CD4-positive, alpha-beta memory T cell (primary cell): ENCODE measurements at regions not wholly inside any gene's neighbourhood (a gene's known extent, or its start where the extent isn't known, plus 50 kb on each side); places are given as distances from the start of the nearest gene placed in this dataset.
"Not testable (repeated sequence)": the region's sequence is repeated elsewhere in the genome, so short reads cannot be mapped to it uniquely, and the experiment has no call there.

ENCODE experiments used
- CTCF ChIA-PET: fragments of 350-600 bp; sonication (Branson Sonifier 250); formaldehyde crosslinking; loops from one replicate; lab custom pipeline; 2021; ENCODE audit warnings: inconsistent platforms; ENCODE audit not compliant: partially characterized antibody; lab: Charles Lee
- POLR2A ChIA-PET: fragments of 350-600 bp; sonication (Branson Sonifier 250); formaldehyde crosslinking; loops from one replicate; lab custom pipeline; 2021; ENCODE audit not compliant: partially characterized antibody; lab: Charles Lee
- DNase-seq, 5 donors: peaks; one replicate each; pipeline versions ENCODE4 v3.0.0 to v3.0.0-alpha.2; 2020 to 2022; ENCODE audit warnings: mixed read lengths in 1 of 5
- H3K27ac ChIP-seq: one replicate; pipeline ENCODE4 v1.7.0; 2013; ENCODE audit warnings: low read depth, low read length
- H3K27me3 ChIP-seq: 2 replicates; pipeline ENCODE4 v1.7.0; 2013; ENCODE audit warnings: mild to moderate bottlenecking, low read length, moderate library complexity; ENCODE audit not compliant: insufficient read depth
- H3K36me3 ChIP-seq: 2 replicates; pipeline ENCODE4 v1.7.0; 2013; ENCODE audit warnings: mild to moderate bottlenecking, low read length, moderate library complexity; ENCODE audit not compliant: insufficient read depth
- H3K4me1 ChIP-seq: 2 replicates; pipeline ENCODE4 v1.7.0; 2013; ENCODE audit warnings: mild to moderate bottlenecking, low read length, moderate library complexity; ENCODE audit not compliant: insufficient read depth
- H3K4me3 ChIP-seq, 2 donors: one replicate each; pipeline ENCODE4 v1.7.0; 2013; ENCODE audit warnings: low read length in 2 of 2, mild to moderate bottlenecking in 1 of 2
- H3K9me3 ChIP-seq, 2 donors: one replicate each; pipeline ENCODE4 v1.7.0; 2013; ENCODE audit warnings: low read length in 2 of 2, control low read depth in 1 of 2; ENCODE audit not compliant: control insufficient read depth in 1 of 2
- H3K27ac Mint-ChIP-seq, 7 donors: one replicate each; pipeline ENCODE4 v1.8.0; 2020 to 2021; ENCODE audit warnings: mixed read lengths in 7 of 7, mild to moderate bottlenecking in 6 of 7, inconsistent platforms in 3 of 7, moderate library complexity in 3 of 7
- H3K27me3 Mint-ChIP-seq, 2 donors: one replicate each; pipeline ENCODE4 v1.8.0; 2020 to 2021; ENCODE audit warnings: mixed read lengths in 2 of 2
- H3K36me3 Mint-ChIP-seq, 2 donors: one replicate each; pipeline ENCODE4 v1.8.0; 2020 to 2021; ENCODE audit warnings: mixed read lengths in 2 of 2, inconsistent platforms in 1 of 2, mild to moderate bottlenecking in 1 of 2
- H3K4me1 Mint-ChIP-seq, 4 donors: one replicate each; pipeline ENCODE4 v1.8.0; 2020 to 2021; ENCODE audit warnings: mixed read lengths in 4 of 4, mild to moderate bottlenecking in 1 of 4
- H3K4me3 Mint-ChIP-seq, 8 donors: one replicate each; pipeline ENCODE4 v1.8.0; 2020 to 2021; ENCODE audit warnings: mixed read lengths in 8 of 8, mild to moderate bottlenecking in 7 of 8, moderate library complexity in 6 of 8, inconsistent platforms in 3 of 8
- H3K9me3 Mint-ChIP-seq, 8 donors: one replicate each; pipeline ENCODE4 v1.8.0; 2020 to 2021; ENCODE audit warnings: mixed read lengths in 8 of 8, mild to moderate bottlenecking in 5 of 8, inconsistent platforms in 3 of 8, moderate library complexity in 1 of 8
- intact Hi-C: fragments of 100-400 bp; cut with micrococcal nuclease; formaldehyde crosslinking; loops from one replicate; pipeline ENCODE4 v1.15.1; 2023

DNA sequence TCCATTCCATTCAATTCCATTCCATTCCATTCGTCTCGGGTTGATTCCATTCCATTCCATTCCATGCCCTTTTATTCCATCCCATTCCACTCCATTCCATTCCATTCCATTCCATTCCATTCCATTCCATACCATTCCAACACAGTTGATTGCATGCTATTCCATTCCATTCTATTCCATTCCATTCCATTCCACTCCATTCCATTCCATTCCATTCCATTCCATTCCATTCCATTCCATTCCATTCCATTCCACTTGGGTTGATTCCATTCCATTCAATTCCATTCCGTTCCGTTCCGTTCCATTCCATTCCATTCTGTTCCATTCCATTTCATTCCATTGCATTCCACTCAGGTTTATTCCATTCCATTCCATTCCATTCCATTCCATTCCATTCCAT is 143.3 kb downstream of the CWH43 start:
- DNase-seq, H3K4me3 ChIP-seq, CTCF ChIA-PET, H3K4me1 Mint-ChIP-seq, H3K27ac ChIP-seq, H3K27me3 Mint-ChIP-seq, H3K27ac Mint-ChIP-seq, H3K9me3 ChIP-seq, POLR2A ChIA-PET, H3K27me3 ChIP-seq, H3K4me3 Mint-ChIP-seq, H3K36me3 ChIP-seq, intact Hi-C loops, H3K36me3 Mint-ChIP-seq, H3K4me1 ChIP-seq: not testable (repeated sequence)
- H3K9me3 Mint-ChIP-seq = peaks cover 0 to 12% (median 7%) of the 10 kb centered on the region in 8 donors

DNA sequence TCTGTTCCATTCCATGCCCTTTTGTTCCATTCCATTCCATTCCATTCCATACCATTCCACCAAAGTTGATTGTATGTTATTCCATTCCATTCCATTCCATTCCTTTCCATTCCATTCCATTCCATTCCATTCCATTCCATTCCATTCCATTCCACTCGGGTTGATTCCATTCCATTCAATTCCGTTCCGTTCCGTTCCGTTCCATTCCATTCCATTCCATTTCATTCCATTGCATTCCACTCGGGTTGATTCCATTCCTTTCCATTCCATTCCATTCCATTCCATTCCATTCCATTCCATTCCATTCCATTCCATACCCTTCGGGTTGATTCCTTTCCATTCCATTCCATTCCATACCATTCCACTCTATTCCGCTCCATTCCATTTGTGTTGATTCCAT is 143.8 kb downstream of the CWH43 start:
- H3K27me3 Mint-ChIP-seq, H3K4me3 Mint-ChIP-seq, POLR2A ChIA-PET, H3K36me3 Mint-ChIP-seq, H3K4me3 ChIP-seq, H3K4me1 Mint-ChIP-seq, H3K36me3 ChIP-seq, CTCF ChIA-PET, H3K27ac Mint-ChIP-seq, DNase-seq, intact Hi-C loops, H3K4me1 ChIP-seq, H3K9me3 ChIP-seq, H3K27ac ChIP-seq, H3K27me3 ChIP-seq: not testable (repeated sequence)
- peaks cover 0 to 17% (median 8%) of the 10 kb centered on the region in 8 donors for H3K9me3 Mint-ChIP-seq

DNA sequence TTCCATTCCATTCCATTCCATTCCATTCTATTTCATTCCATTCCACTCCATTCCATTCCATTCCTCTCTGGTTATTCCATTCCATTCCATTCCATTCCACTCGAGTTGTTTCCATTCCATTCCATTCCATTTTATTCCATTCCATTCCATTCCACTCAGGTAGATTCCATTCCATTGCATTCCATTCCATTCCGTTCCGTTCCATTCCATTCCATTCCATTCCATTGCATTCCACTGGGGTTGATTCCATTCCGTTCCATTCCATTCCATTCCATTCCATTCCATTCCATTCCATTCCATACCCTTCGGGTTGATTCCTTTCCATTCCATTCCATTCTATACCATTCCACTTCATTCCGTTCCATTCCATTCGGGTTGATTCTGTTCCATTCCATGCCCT is 144.6 kb downstream of the CWH43 start:
- H3K27me3 Mint-ChIP-seq, H3K9me3 ChIP-seq, H3K4me3 Mint-ChIP-seq, DNase-seq, intact Hi-C loops, H3K4me1 Mint-ChIP-seq, POLR2A ChIA-PET, H3K27ac Mint-ChIP-seq, H3K27ac ChIP-seq, H3K36me3 ChIP-seq, H3K36me3 Mint-ChIP-seq, H3K4me1 ChIP-seq, H3K4me3 ChIP-seq, H3K27me3 ChIP-seq, CTCF ChIA-PET: not testable (repeated sequence)
- H3K9me3 Mint-ChIP-seq = peaks cover 0 to 19% (median 8%) of the 10 kb centered on the region in 8 donors

DNA sequence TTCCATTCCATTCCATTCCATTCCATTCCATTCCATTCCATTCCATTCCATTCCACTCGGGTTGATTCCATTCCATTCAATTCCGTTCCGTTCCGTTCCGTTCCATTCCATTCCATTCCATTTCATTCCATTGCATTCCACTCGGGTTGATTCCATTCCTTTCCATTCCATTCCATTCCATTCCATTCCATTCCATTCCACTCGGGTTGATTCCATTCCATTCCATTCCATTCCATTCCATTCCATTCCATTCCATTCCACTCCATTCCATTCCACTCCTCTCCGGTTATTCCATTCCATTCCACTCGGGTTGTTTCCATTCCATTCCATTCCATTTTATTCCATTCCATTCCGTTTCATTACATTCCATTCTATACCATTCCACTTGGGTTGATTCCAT is 151.0 kb downstream of the CWH43 start:
- CTCF ChIA-PET, H3K4me3 ChIP-seq, POLR2A ChIA-PET, H3K4me1 Mint-ChIP-seq, H3K27me3 Mint-ChIP-seq, H3K27ac ChIP-seq, DNase-seq, H3K4me1 ChIP-seq, H3K27ac Mint-ChIP-seq, H3K27me3 ChIP-seq, H3K9me3 ChIP-seq, H3K4me3 Mint-ChIP-seq, intact Hi-C loops, H3K36me3 ChIP-seq: not testable (repeated sequence)
- peaks cover 0 to 34% (median 20%) of the 10 kb centered on the region in 8 donors for H3K9me3 Mint-ChIP-seq
- H3K36me3 Mint-ChIP-seq = peaks cover 7 to 17% of the 10 kb centered on the region in 2 donors

DNA sequence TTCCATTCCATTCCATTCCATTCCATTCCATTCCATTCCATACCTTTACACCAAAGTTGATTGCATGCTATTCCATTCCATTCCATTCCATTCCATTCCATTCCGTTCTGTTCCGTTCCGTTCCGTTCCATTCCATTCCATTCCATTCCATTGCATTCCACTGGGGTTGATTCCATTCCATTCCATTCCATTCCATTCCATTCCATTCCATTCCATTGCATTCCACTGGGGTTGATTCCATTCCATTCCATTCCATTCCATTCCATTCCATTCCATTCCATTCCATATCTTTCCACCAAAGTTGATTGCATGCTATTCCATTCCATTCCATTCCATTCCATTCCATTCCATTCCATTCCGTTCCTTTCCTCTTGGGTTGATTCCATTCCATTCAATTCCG is 151.9 kb downstream of the CWH43 start:
- intact Hi-C loops, H3K27me3 Mint-ChIP-seq, DNase-seq, POLR2A ChIA-PET, H3K4me1 ChIP-seq, H3K4me1 Mint-ChIP-seq, H3K27me3 ChIP-seq, H3K27ac ChIP-seq, H3K27ac Mint-ChIP-seq, H3K4me3 ChIP-seq, H3K4me3 Mint-ChIP-seq, H3K9me3 ChIP-seq, CTCF ChIA-PET, H3K36me3 ChIP-seq: not testable (repeated sequence)
- H3K9me3 Mint-ChIP-seq = peaks cover 0 to 38% (median 24%) of the 10 kb centered on the region in 8 donors
- H3K36me3 Mint-ChIP-seq = peaks cover 7 to 17% of the 10 kb centered on the region in 2 donors

DNA sequence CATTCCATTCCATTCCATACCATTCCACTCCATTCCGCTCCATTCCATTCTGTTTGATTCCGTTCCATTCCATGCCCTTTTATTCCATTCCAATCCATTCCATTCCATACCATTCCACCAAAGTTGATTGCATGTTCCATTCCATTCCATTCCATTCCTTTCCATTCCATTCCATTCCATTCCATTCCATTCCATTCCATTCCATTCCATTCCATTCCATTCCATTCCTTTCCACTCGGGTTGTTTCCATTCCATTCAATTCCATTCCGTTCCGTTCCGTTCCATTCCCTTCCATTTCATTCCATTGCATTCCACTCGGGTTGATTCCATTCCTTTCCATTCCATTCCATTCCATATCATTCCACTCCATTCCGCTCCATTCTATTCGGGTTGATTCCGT is 152.7 kb downstream of the CWH43 start:
- H3K27ac Mint-ChIP-seq, H3K4me1 ChIP-seq, H3K4me3 ChIP-seq, H3K36me3 ChIP-seq, H3K27ac ChIP-seq, H3K27me3 Mint-ChIP-seq, H3K27me3 ChIP-seq, CTCF ChIA-PET, H3K4me1 Mint-ChIP-seq, H3K9me3 ChIP-seq, H3K4me3 Mint-ChIP-seq, DNase-seq, POLR2A ChIA-PET, intact Hi-C loops: not testable (repeated sequence)
- Mint-ChIP-seq H3K9me3 (peaks cover 0 to 47% (median 32%) of the 10 kb centered on the region in 8 donors), H3K36me3 (peaks cover 7 to 18% of the 10 kb centered on the region in 2 donors)

DNA sequence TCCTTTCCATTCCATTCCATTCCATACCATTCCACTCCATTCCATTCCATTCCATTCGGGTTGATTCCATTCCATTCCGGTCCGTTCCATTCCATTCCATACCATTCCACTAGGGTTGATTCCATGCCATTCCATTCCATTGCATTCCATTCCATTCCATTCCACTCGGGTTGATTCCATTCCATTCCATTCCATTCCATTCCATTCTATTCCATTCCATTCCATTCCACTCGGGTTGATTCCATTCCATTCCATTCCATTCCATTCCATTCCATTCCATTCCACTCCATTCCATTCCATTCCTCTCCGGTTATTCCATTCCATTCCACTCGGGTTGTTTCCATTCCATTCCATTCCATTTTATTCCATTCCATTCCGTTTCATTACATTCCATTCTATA is 153.4 kb downstream of the CWH43 start:
- H3K27me3 ChIP-seq, H3K27ac Mint-ChIP-seq, H3K4me1 Mint-ChIP-seq, POLR2A ChIA-PET, DNase-seq, H3K4me3 ChIP-seq, H3K9me3 ChIP-seq, H3K4me1 ChIP-seq, H3K27me3 Mint-ChIP-seq, H3K36me3 ChIP-seq, intact Hi-C loops, CTCF ChIA-PET, H3K27ac ChIP-seq, H3K4me3 Mint-ChIP-seq: not testable (repeated sequence)
- Mint-ChIP-seq H3K36me3 (peaks cover 12 to 25% of the 10 kb centered on the region in 2 donors), H3K9me3 (peaks cover 0 to 50% (median 37%) of the 10 kb centered on the region in 8 donors)

DNA sequence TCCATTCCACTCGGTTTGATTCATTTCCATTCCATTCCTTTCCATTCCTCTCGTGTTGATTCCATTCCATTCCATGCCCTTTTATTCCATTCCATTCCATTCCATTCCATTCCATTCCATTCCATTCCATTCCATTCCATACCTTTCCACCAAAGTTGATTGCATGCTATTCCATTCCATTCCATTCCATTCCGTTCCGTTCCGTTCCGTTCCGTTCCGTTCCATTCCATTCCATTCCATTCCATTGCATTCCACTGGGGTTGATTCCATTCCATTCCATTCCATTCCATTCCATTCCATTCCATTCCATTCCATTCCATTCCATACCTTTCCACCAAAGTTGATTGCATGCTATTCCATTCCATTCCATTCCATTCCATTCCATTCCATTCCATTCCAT is 154.3 kb downstream of the CWH43 start:
- peaks cover 3 to 54% (median 44%) of the 10 kb centered on the region in 8 donors for H3K9me3 Mint-ChIP-seq
- CTCF ChIA-PET, H3K4me1 Mint-ChIP-seq, H3K27ac Mint-ChIP-seq, intact Hi-C loops, H3K27ac ChIP-seq, H3K27me3 ChIP-seq, H3K4me3 Mint-ChIP-seq, H3K36me3 ChIP-seq, POLR2A ChIA-PET, H3K4me1 ChIP-seq, H3K27me3 Mint-ChIP-seq, H3K9me3 ChIP-seq, DNase-seq, H3K4me3 ChIP-seq: not testable (repeated sequence)
- peaks cover 16 to 28% of the 10 kb centered on the region in 2 donors for H3K36me3 Mint-ChIP-seq
